Hepatocyte (in vitro differentiated cells): ENCODE measurements at regions not wholly inside any gene's neighbourhood (a gene's known extent, or its start where the extent isn't known, plus 50 kb on each side); places are given as distances from the start of the nearest gene placed in this dataset.

ENCODE experiments used
- CTCF ChIP-seq: fragments of 200-600 bp; sonication (generic); IDR thresholded peaks from 2 replicates; pipeline ENCODE4 v1.5.1; 2016; ENCODE audit warnings: antibody characterized with exemption, mild to moderate bottlenecking; ENCODE audit not compliant: poor library complexity
- EZH2phosphoT487 ChIP-seq: fragments of 200-600 bp; sonication (generic); IDR thresholded peaks from one replicate; pipeline ENCODE4 v1.6.1; 2018; ENCODE audit warnings: antibody characterized with exemption, mild to moderate bottlenecking, low read depth, moderate library complexity; ENCODE audit not compliant: unreplicated experiment, severe bottlenecking

- TF ChIP-seq CTCF (no peak), EZH2phosphoT487 (no peak)
These were observed 141.5 kb upstream of the ROPN1 start for GRCh38 chr3:124133366-124133940.
